SK-N-SH (cell line): ENCODE measurements at regions not wholly inside any gene's neighbourhood (a gene's known extent, or its start where the extent isn't known, plus 50 kb on each side); places are given as distances from the start of the nearest gene placed in this dataset.
A peak's percentile ranks its signal among the peaks of the same experiment; 100 is the strongest.

ENCODE experiments used
- ELF1 ChIP-seq: IDR thresholded peaks from 2 replicates; pipeline ENCODE4 v1.4.0; 2012
- EZH2phosphoT487 ChIP-seq: fragments of 200-600 bp; sonication (generic); IDR thresholded peaks from 2 replicates; pipeline ENCODE4 v1.6.1; 2017; ENCODE audit warnings: low read depth, mixed run types, mild to moderate bottlenecking, antibody characterized with exemption, moderate library complexity, borderline replicate concordance
- GABPA ChIP-seq: IDR thresholded peaks from 2 replicates; pipeline ENCODE4 v1.4.0; 2012; ENCODE audit warnings: low read depth, mild to moderate bottlenecking
- RAD21 ChIP-seq: IDR thresholded peaks from 2 replicates; pipeline ENCODE4 v1.6.1; 2012; ENCODE audit warnings: mild to moderate bottlenecking, low read length
- TCF12 ChIP-seq: IDR thresholded peaks from 2 replicates; pipeline ENCODE4 v1.4.0; 2012
- TF ChIP-seq, protein P1 (sequence below): fragments of 200-600 bp; sonication (generic); IDR thresholded peaks from 2 replicates; pipeline ENCODE4 v1.6.1; 2017; ENCODE audit warnings: antibody characterized with exemption, mild to moderate bottlenecking, moderate library complexity
- TF ChIP-seq, protein P2 (sequence below): fragments of 150-350 bp; IDR thresholded peaks from 2 replicates; pipeline ENCODE4 v1.6.1; 2017; ENCODE audit warnings: antibody characterized with exemption, low read length, low read depth, borderline replicate concordance

DNA sequence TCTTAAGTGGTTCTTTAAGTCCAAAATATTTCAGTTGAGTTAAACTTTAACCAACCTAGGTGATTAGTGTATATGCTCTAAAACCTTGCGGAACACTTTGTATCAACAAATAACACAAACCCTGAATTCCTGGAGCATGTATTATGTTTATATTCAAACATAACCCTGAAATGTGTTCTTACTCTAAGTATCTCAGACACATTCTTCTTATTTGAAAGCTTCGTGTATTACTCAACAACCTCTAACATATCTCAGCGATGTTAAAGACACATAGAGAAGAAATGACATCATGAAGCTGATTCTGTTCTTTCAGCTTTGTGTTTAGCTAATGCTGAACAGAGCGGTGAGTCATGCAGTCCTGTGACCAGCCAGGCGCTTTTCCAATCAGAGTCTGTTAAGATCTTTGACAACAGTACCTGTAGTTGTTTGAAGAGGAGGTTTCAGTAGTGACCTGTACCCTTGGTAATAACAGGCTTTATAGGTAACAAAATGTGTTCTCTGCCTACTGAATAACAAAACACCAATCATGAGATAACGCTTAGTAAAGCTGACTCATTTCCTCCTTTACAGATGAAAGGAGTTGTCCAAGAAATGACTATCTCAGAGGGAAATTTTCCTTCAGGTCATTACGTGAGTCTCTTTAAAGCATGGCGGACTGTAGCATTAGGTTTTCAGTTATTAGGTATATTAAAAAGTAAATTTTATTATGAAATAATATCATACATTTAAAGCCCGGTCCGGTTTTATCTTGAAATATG, 67.3 kb upstream of the KLF6 start:
- no peak for TF ChIP-seq GABPA
- TF ChIP-seq, protein P1, sequence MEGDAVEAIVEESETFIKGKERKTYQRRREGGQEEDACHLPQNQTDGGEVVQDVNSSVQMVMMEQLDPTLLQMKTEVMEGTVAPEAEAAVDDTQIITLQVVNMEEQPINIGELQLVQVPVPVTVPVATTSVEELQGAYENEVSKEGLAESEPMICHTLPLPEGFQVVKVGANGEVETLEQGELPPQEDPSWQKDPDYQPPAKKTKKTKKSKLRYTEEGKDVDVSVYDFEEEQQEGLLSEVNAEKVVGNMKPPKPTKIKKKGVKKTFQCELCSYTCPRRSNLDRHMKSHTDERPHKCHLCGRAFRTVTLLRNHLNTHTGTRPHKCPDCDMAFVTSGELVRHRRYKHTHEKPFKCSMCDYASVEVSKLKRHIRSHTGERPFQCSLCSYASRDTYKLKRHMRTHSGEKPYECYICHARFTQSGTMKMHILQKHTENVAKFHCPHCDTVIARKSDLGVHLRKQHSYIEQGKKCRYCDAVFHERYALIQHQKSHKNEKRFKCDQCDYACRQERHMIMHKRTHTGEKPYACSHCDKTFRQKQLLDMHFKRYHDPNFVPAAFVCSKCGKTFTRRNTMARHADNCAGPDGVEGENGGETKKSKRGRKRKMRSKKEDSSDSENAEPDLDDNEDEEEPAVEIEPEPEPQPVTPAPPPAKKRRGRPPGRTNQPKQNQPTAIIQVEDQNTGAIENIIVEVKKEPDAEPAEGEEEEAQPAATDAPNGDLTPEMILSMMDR, result no peak
- no peak for TF ChIP-seq RAD21
- TF ChIP-seq TCF12, result peak; percentile 95
- TF ChIP-seq ELF1, result no peak
- TF ChIP-seq, protein P2, sequence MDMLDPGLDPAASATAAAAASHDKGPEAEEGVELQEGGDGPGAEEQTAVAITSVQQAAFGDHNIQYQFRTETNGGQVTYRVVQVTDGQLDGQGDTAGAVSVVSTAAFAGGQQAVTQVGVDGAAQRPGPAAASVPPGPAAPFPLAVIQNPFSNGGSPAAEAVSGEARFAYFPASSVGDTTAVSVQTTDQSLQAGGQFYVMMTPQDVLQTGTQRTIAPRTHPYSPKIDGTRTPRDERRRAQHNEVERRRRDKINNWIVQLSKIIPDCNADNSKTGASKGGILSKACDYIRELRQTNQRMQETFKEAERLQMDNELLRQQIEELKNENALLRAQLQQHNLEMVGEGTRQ, result no peak
- no peak for TF ChIP-seq EZH2phosphoT487
